ENCODE measurements at regions not wholly inside any gene's neighbourhood (a gene's known extent, or its start where the extent isn't known, plus 50 kb on each side); places are given as distances from the start of the nearest gene placed in this dataset.

- TF ChIP-seq CTCF (conservative IDR thresholded peaks at IDR 0.05; ENCODE audit: low read depth in 2 of 2) (no peak), POLR2AphosphoS5 (IDR thresholded peaks at IDR 0.05; ENCODE audit: low read depth) (no peak), EZH2 (IDR thresholded peaks at IDR 0.05; ENCODE audit: low read depth, unreplicated experiment) (no peak)
Measured at GRCh38 chr2:16828828-16829160, 163.2 kb upstream of the CYRIA start.

All from GM23338 (cell line).